A549 (cell line): ENCODE measurements at regions not wholly inside any gene's neighbourhood (a gene's known extent, or its start where the extent isn't known, plus 50 kb on each side); places are given as distances from the start of the nearest gene placed in this dataset.
A peak's percentile ranks its signal among the peaks of the same experiment; 100 is the strongest.

ENCODE experiments used
- ATAC-seq, 2 experiments: fragments of 200-7000 bp in 1 of 2; fragments of >200 bp in 1 of 2; cut with Nextera tagmentation in 1 of 2; cut with Tn5 transposase in 1 of 2; 3 replicates each; pipeline versions ENCODE4 v1.8.0 to v1.9.1; 2018 to 2020; ENCODE audit warnings: mild to moderate bottlenecking in 1 of 2, moderate library complexity in 1 of 2
- CTCF ChIA-PET: fragments of 300-600 bp; sonication (Branson Sonifier 250); formaldehyde crosslinking; extraction: SDS; loops from one replicate; lab custom pipeline; 2021; ENCODE audit warnings: antibody characterized with exemption, inconsistent platforms; lab: Yijun Ruan, JAX
- POLR2A ChIA-PET: fragments of 350-600 bp; formaldehyde crosslinking; extraction: SDS; loops from one replicate; lab custom pipeline; 2021; ENCODE audit warnings: antibody characterized with exemption, inconsistent platforms; lab: Yijun Ruan, JAX
- DNase-seq, 2 experiments: peaks; one replicate each; pipeline versions ENCODE4 v3.0.0 to v3.0.0-alpha.2; 2011 to 2016; ENCODE audit warnings: low read depth in 1 of 2, low spot score in 1 of 2
- FAIRE-seq: peaks from 2 replicates; lab custom pipeline; 2011; peaks lifted over from hg19 to GRCh38; lab: Jason Lieb, UNC
- H3K27ac ChIP-seq, 2 experiments: fragments of >200 bp; sonication (Bioruptor Twin); formaldehyde crosslinking; 3 replicates each; pipeline ENCODE4 v1.5.1; 2016 to 2017
- H3K4me1 ChIP-seq: fragments of >200 bp; sonication (Bioruptor Twin); formaldehyde crosslinking; 3 replicates; pipeline ENCODE4 v1.6.1; 2016
- H3K4me2 ChIP-seq: fragments of >200 bp; sonication (Bioruptor Twin); formaldehyde crosslinking; 3 replicates; pipeline ENCODE4 v1.6.1; 2016
- H3K4me3 ChIP-seq: fragments of >200 bp; sonication (Bioruptor Twin); formaldehyde crosslinking; 3 replicates; pipeline ENCODE4 v1.5.1; 2016
- H3K9me3 ChIP-seq: fragments of >200 bp; sonication (Bioruptor Twin); formaldehyde crosslinking; 3 replicates; pipeline ENCODE4 v1.6.1; 2016
- CBX2 ChIP-seq: fragments of 200-600 bp; sonication (generic); IDR thresholded peaks from 2 replicates; pipeline ENCODE4 v1.6.1; 2016; ENCODE audit warnings: low read depth, mild to moderate bottlenecking, borderline replicate concordance
- CBX8 ChIP-seq: fragments of 200-600 bp; sonication (generic); IDR thresholded peaks from 2 replicates; pipeline ENCODE4 v1.6.1; 2016
- CHD4 ChIP-seq: fragments of 200-600 bp; sonication (generic); IDR thresholded peaks from 2 replicates; pipeline ENCODE4 v1.6.1; 2016; ENCODE audit warnings: antibody characterized with exemption, mild to moderate bottlenecking, borderline replicate concordance
- EHMT2 ChIP-seq: fragments of 200-600 bp; sonication (generic); IDR thresholded peaks from 2 replicates; pipeline ENCODE4 v1.6.1; 2016; ENCODE audit warnings: antibody characterized with exemption, low read depth, mild to moderate bottlenecking, moderate library complexity
- EP300 ChIP-seq, 2 experiments: fragments of >200 bp; sonication (Bioruptor Twin); formaldehyde crosslinking; IDR thresholded peaks; 2 replicates in 1 of 2; 3 replicates in 1 of 2; pipeline ENCODE4 v1.6.1; 2016 to 2017
- ESRRA ChIP-seq: fragments of 150-350 bp; IDR thresholded peaks from 2 replicates; pipeline ENCODE4 v1.6.1; 2014; ENCODE audit warnings: mild to moderate bottlenecking, low read length, borderline replicate concordance
- FOSB ChIP-seq: fragments of 250-450 bp; sonication (Bioruptor Pico); IDR thresholded peaks from 2 replicates; pipeline ENCODE4 v1.5.0; 2020; ENCODE audit warnings: mild to moderate bottlenecking, moderate library complexity
- FOSL2 ChIP-seq, 2 experiments: fragments of 450-650 bp in 1 of 2; fragments of >200 bp in 1 of 2; sonication (Bioruptor Twin) in 1 of 2; formaldehyde crosslinking; IDR thresholded peaks; 2 replicates each; pipeline versions ENCODE4 v1.5.0 to v1.6.1; 2016 to 2020; ENCODE audit warnings: mild to moderate bottlenecking in 1 of 2, moderate library complexity in 1 of 2
- HDAC2 ChIP-seq: fragments of 200-600 bp; sonication (generic); IDR thresholded peaks from 2 replicates; pipeline ENCODE4 v1.6.1; 2016
- HEYL ChIP-seq: fragments of 250-450 bp; sonication (Bioruptor Pico); IDR thresholded peaks from 2 replicates; pipeline ENCODE4 v1.8.0; 2021; ENCODE audit warnings: mild to moderate bottlenecking, moderate library complexity
- HOXA7 ChIP-seq: fragments of 250-450 bp; sonication (Bioruptor Pico); IDR thresholded peaks from 2 replicates; pipeline ENCODE4 v1.5.0; 2020; ENCODE audit warnings: mild to moderate bottlenecking, moderate library complexity
- HOXB13 ChIP-seq: fragments of 250-450 bp; sonication (Bioruptor Pico); IDR thresholded peaks from 2 replicates; pipeline ENCODE4 v1.5.0; 2020; ENCODE audit warnings: low read depth, mild to moderate bottlenecking, moderate library complexity
- JUN ChIP-seq, 2 experiments: fragments of >200 bp; sonication (Bioruptor Twin); formaldehyde crosslinking; IDR thresholded peaks; 2 replicates in 1 of 2; 3 replicates in 1 of 2; pipeline ENCODE4 v1.6.1; 2016 to 2017
- JUNB ChIP-seq: fragments of >200 bp; sonication (Bioruptor Twin); formaldehyde crosslinking; IDR thresholded peaks from 2 replicates; pipeline ENCODE4 v1.6.1; 2016
- KDM1A ChIP-seq: fragments of 200-600 bp; sonication (generic); IDR thresholded peaks from 2 replicates; pipeline ENCODE4 v1.6.1; 2016; ENCODE audit warnings: low read depth, mild to moderate bottlenecking
- KDM5A ChIP-seq: fragments of 200-600 bp; sonication (generic); IDR thresholded peaks from 2 replicates; pipeline ENCODE4 v1.6.1; 2016; ENCODE audit warnings: antibody characterized with exemption, mild to moderate bottlenecking
- MAFK ChIP-seq: fragments of 450-650 bp; IDR thresholded peaks from 2 replicates; pipeline ENCODE4 v1.6.1; 2014; ENCODE audit not compliant: partially characterized antibody
- MAZ ChIP-seq: fragments of 150-350 bp; IDR thresholded peaks from 2 replicates; pipeline ENCODE4 v1.6.1; 2014; ENCODE audit warnings: antibody characterized with exemption, low read depth, low read length, borderline replicate concordance
- NFE2L2 ChIP-seq: fragments of 150-350 bp; conservative IDR thresholded peaks from 2 replicates; pipeline ENCODE4 v1.6.1; 2014; ENCODE audit warnings: low read length
- NR3C1 ChIP-seq: fragments of >200 bp; sonication (Bioruptor Twin); formaldehyde crosslinking; IDR thresholded peaks from 3 replicates; pipeline ENCODE4 v1.6.1; 2017
- PHF8 ChIP-seq: fragments of 200-600 bp; sonication (generic); IDR thresholded peaks from 2 replicates; pipeline ENCODE4 v1.6.1; 2016; ENCODE audit warnings: low read depth, mild to moderate bottlenecking, antibody characterized with exemption, moderate library complexity, borderline replicate concordance
- RCOR1 ChIP-seq: fragments of 150-350 bp; IDR thresholded peaks from 2 replicates; pipeline ENCODE4 v1.6.1; 2014; ENCODE audit warnings: antibody characterized with exemption, low read length, low read depth
- RNF2 ChIP-seq: fragments of 200-600 bp; sonication (generic); IDR thresholded peaks from 2 replicates; pipeline ENCODE4 v1.6.1; 2016; ENCODE audit warnings: low read depth, mild to moderate bottlenecking, antibody characterized with exemption, moderate library complexity, borderline replicate concordance
- SMC3 ChIP-seq: fragments of >200 bp; sonication (Bioruptor Twin); formaldehyde crosslinking; IDR thresholded peaks from 3 replicates; pipeline ENCODE4 v1.6.1; 2018; ENCODE audit warnings: inconsistent platforms
- TP53 ChIP-seq: fragments of 250-450 bp; sonication (Bioruptor Pico); IDR thresholded peaks from 2 replicates; pipeline ENCODE4 v1.5.0; 2021; ENCODE audit warnings: mild to moderate bottlenecking, moderate library complexity
- ZC3H11A ChIP-seq: fragments of 450-650 bp; IDR thresholded peaks from 2 replicates; pipeline ENCODE4 v1.6.1; 2014; ENCODE audit warnings: antibody characterized with exemption, mild to moderate bottlenecking
- ZFP36 ChIP-seq: fragments of 450-650 bp; IDR thresholded peaks from 2 replicates; pipeline ENCODE4 v1.6.1; 2014; ENCODE audit warnings: borderline replicate concordance; ENCODE audit not compliant: partially characterized antibody
- ZSCAN20 ChIP-seq: fragments of 250-450 bp; sonication (Bioruptor Pico); IDR thresholded peaks from 2 replicates; pipeline ENCODE4 v1.8.0; 2022; ENCODE audit warnings: mild to moderate bottlenecking, moderate library complexity
- WGBS: methylation state at CpG from one replicate; pipeline ENCODE4 v1.1.6; 2017; ENCODE audit errors: missing lambda C conversion rate; 5-methylcytosine and 5-hydroxymethylcytosine counted together
- TF ChIP-seq, protein P1 (sequence below): fragments of 250-450 bp; sonication (Bioruptor Pico); IDR thresholded peaks from 2 replicates; pipeline ENCODE4 v1.5.0; 2021; ENCODE audit warnings: mild to moderate bottlenecking, moderate library complexity, borderline replicate concordance
- TF ChIP-seq, protein P2 (sequence below): fragments of 250-450 bp; sonication (Bioruptor Pico); IDR thresholded peaks from 2 replicates; pipeline ENCODE4 v1.5.0; 2020; ENCODE audit warnings: low read depth, mild to moderate bottlenecking, moderate library complexity
- TF ChIP-seq, protein P3 (sequence below): fragments of 450-650 bp; IDR thresholded peaks from 2 replicates; pipeline ENCODE4 v1.6.1; 2014; ENCODE audit warnings: antibody characterized with exemption

DNA sequence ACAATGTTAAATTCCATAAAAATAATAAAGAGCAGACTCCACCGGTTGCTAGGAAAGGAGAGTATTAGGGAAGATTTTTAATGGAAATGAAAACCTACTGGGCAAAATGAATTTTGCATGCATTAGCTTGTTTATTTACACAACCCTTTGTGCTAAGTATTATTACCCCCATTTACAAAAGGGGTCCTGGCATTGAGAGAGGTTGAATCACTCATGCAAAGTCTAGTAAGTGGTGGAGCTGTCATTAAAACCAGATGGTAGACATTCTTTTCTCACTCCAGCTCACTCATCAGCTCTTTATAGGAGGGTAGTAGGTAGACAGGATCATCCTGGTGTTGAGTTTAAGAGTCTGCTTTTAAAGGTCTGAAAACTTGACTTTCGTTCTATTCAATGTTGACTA is 395.1 kb downstream of the PLK2 start:
- no peak for ATAC-seq
- TF ChIP-seq, protein P1, sequence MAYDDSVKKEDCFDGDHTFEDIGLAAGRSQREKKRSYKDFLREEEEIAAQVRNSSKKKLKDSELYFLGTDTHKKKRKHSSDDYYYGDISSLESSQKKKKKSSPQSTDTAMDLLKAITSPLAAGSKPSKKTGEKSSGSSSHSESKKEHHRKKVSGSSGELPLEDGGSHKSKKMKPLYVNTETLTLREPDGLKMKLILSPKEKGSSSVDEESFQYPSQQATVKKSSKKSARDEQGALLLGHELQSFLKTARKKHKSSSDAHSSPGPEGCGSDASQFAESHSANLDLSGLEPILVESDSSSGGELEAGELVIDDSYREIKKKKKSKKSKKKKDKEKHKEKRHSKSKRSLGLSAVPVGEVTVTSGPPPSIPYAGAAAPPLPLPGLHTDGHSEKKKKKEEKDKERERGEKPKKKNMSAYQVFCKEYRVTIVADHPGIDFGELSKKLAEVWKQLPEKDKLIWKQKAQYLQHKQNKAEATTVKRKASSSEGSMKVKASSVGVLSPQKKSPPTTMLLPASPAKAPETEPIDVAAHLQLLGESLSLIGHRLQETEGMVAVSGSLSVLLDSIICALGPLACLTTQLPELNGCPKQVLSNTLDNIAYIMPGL (CRISPR knock-in tag) = no peak
- no peak for TF ChIP-seq ZSCAN20 (CRISPR knock-in tag)
- no peak for TF ChIP-seq MAZ
- no peak for TF ChIP-seq RCOR1
- no peak for TF ChIP-seq ZC3H11A
- TF ChIP-seq JUNB = no peak
- no peak for TF ChIP-seq CBX8
- no peak for TF ChIP-seq EP300 (IDR thresholded peaks at IDR 0.05)
- no peak for TF ChIP-seq KDM5A
- no peak for TF ChIP-seq CHD4
- Histone ChIP-seq H3K9me3 (no peaks in the 10 kb centered on the region; the same call in 2 of the 3 replicates), H3K4me1 (peaks cover 6% of the 10 kb centered on the region), H3K27ac (no peak overlapping the region), H3K4me3 (no peak overlapping the region), H3K4me2 (no peak overlapping the region)
- WGBS = 92% methylated on average over 2 of the region's 2 CpGs
- ChIA-PET CTCF (interaction anchor here (0.7 kb wide), 1 partner anchor 9 kb away, joined by 3 read pairs; no protein-coding TSS in a partner anchor), POLR2A (no interaction called here)
- peak; percentile 82 for FAIRE-seq
- no peak for DNase-seq

DNA sequence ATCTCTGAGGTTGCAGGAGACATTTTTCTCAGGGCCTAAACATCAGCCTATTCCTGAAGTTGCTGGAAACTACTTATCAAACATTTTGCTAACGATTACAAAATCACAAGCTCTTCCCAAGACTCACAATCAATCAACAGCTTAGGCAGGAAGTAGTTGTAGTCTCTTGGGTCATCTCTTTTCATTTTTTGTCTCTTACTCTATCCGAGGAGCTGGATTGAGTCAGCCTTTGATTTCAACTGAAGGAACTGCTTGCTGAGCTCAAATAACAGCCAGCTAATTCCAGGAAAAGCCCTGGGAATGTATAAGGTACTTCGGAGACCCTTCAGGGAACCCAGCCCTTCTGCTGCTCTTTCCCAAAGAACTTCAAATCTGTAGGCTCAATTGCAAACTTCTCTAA is 398.9 kb downstream of the PLK2 start:
- TF ChIP-seq NR3C1 (no peak), FOSL2 (IDR thresholded peaks at IDR 0.05) (no peak), FOSL2 (CRISPR knock-in tag; IDR thresholded peaks at IDR 0.05) (no peak), EHMT2 (no peak), EP300 (IDR thresholded peaks at IDR 0.05) (no peak), RCOR1 (no peak), FOSB (CRISPR knock-in tag) (no peak), HEYL (no peak), ZSCAN20 (CRISPR knock-in tag) (no peak), TP53 (CRISPR knock-in tag) (no peak), ESRRA (no peak), SMC3 (no peak)
- TF ChIP-seq, protein P2, sequence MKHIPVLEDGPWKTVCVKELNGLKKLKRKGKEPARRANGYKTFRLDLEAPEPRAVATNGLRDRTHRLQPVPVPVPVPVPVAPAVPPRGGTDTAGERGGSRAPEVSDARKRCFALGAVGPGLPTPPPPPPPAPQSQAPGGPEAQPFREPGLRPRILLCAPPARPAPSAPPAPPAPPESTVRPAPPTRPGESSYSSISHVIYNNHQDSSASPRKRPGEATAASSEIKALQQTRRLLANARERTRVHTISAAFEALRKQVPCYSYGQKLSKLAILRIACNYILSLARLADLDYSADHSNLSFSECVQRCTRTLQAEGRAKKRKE = no peak
- WGBS = 67% methylated on average over 3 of the region's 3 CpGs
- ATAC-seq (no peak), DNase-seq (no peak), FAIRE-seq (no peak)
- Histone ChIP-seq H3K4me1 (no peaks in the 10 kb centered on the region), H3K27ac (peak overlapping the region in 1 of 2 experiments; percentile 10; a peak in 3 of 6 replicates), H3K9me3 (peaks cover 11% of the 10 kb centered on the region; the same call in 1 of the 3 replicates), H3K4me2 (no peak overlapping the region), H3K4me3 (no peak overlapping the region)
- POLR2A ChIA-PET = no interaction called here
- CTCF ChIA-PET = no interaction called here

DNA sequence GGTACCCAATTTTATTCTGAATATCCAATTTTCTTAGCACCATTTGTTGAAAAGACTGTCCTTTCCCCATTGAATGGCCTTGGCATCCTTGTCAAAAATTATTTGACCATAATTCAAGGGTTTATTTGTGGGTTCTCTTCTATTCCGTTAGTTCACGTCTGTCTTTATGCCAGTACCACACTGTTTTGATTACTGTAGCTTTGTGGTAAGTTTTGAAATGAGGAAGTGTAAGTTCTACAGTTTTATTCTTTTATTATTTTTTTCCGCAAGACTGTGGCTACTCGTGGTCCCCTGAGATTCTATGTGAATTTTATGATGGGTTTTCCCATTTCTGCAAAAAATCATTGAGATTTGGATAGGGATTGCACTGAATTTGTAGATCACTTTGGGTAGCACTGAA is 402.6 kb downstream of the PLK2 start:
- no peak for ATAC-seq
- CTCF ChIA-PET = interaction anchor here (0.7 kb wide), 1 partner anchor 16 kb away, joined by 3 read pairs; no protein-coding TSS in a partner anchor
- Histone ChIP-seq H3K27ac (no peak overlapping the region), H3K4me1 (no peaks in the 10 kb centered on the region), H3K4me2 (no peak overlapping the region), H3K4me3 (no peak overlapping the region), H3K9me3 (peaks cover 11% of the 10 kb centered on the region; the same call in 1 of the 3 replicates)
- 84% methylated on average over 4 of the region's 4 CpGs for WGBS
- POLR2A ChIA-PET = no interaction called here
- TF ChIP-seq RNF2 (no peak), PHF8 (no peak), ZFP36 (no peak), HOXB13 (CRISPR knock-in tag) (no peak), CBX2 (no peak), JUN (IDR thresholded peaks at IDR 0.05) (no peak), KDM5A (no peak), MAFK (no peak), FOSB (CRISPR knock-in tag) (no peak), ESRRA (no peak), KDM1A (0 out of 2 replicates have a peak, but pooled peaks have one; percentile 49), NR3C1 (no peak), HOXA7 (no peak), NFE2L2 (no peak), HDAC2 (peak; percentile 72; the same call in 1 of the 2 replicates), ZSCAN20 (CRISPR knock-in tag) (no peak)
- TF ChIP-seq, protein P3, sequence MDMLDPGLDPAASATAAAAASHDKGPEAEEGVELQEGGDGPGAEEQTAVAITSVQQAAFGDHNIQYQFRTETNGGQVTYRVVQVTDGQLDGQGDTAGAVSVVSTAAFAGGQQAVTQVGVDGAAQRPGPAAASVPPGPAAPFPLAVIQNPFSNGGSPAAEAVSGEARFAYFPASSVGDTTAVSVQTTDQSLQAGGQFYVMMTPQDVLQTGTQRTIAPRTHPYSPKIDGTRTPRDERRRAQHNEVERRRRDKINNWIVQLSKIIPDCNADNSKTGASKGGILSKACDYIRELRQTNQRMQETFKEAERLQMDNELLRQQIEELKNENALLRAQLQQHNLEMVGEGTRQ = no peak
- no peak for DNase-seq
- no peak for FAIRE-seq
